Calu3 (cell line): ENCODE measurements at regions not wholly inside any gene's neighbourhood (a gene's known extent, or its start where the extent isn't known, plus 50 kb on each side); places are given as distances from the start of the nearest gene placed in this dataset.

Source experiments
- BruUV-seq: library from RNA; stranded (reverse); fragments of 400-500 nt; replicated peaks from 2 replicates; lab custom pipeline; 2021; lab: Mats Ljungman, UMichigan
- CTCF ChIA-PET: fragments of 300-600 bp; sonication (Branson Sonifier 250); formaldehyde crosslinking; loops from one replicate; lab custom pipeline; 2022; ENCODE audit warnings: antibody characterized with exemption; lab: Charles Lee
- DNase-seq: peaks from one replicate; pipeline ENCODE4 v3.0.0; 2022
- H3K27ac Mint-ChIP-seq: one replicate; pipeline ENCODE4 v1.8.0; 2022; ENCODE audit warnings: mixed read lengths; ENCODE audit not compliant: unreplicated experiment
- H3K27me3 Mint-ChIP-seq: one replicate; pipeline ENCODE4 v1.8.0; 2022; ENCODE audit warnings: mixed read lengths; ENCODE audit not compliant: unreplicated experiment
- H3K36me3 Mint-ChIP-seq: one replicate; pipeline ENCODE4 v1.8.0; 2022; ENCODE audit warnings: mild to moderate bottlenecking, moderate library complexity, mixed read lengths; ENCODE audit not compliant: insufficient read depth, unreplicated experiment
- H3K4me1 Mint-ChIP-seq: one replicate; pipeline ENCODE4 v1.8.0; 2022; ENCODE audit warnings: mild to moderate bottlenecking, low read depth, mixed read lengths; ENCODE audit not compliant: unreplicated experiment
- H3K4me3 Mint-ChIP-seq: one replicate; pipeline ENCODE4 v1.8.0; 2022; ENCODE audit warnings: mild to moderate bottlenecking, low read depth, moderate library complexity, mixed read lengths; ENCODE audit not compliant: unreplicated experiment
- H3K9me3 Mint-ChIP-seq: one replicate; pipeline ENCODE4 v1.8.0; 2022; ENCODE audit warnings: low read depth, mixed read lengths; ENCODE audit not compliant: unreplicated experiment
- CTCF ChIP-seq: fragments of 200-600 bp; IDR thresholded peaks from one replicate; pipeline ENCODE4 v1.8.0; 2022; ENCODE audit warnings: antibody characterized with exemption; ENCODE audit not compliant: unreplicated experiment
- intact Hi-C: fragments of 100-400 bp; cut with micrococcal nuclease; formaldehyde crosslinking; loops from one replicate; pipeline ENCODE4 v1.10.0; 2022; ENCODE audit not compliant: unreplicated experiment

DNA sequence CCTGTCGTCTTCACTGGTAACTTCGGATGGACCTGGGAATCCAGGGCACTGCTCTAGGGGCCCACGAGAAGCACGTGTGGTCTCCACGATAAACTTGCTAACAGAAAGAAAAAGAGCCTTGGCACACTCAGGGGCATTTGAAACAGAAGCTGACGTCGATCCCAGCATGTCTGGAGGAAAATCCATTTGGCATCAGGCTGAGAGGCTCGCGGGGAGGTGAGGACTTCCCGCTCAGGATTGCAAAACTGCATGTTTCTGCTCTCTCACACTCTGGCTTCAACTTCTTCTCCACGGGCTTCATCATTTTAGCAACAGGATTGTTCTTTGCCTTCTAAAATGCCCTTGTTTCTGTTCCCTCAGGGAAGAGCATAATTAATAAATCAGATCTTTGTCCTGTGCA lies 181.7 kb upstream of the COPS8 start:
- Mint-ChIP-seq H3K9me3 (no peaks in the 10 kb centered on the region), H3K27me3 (peaks cover 43% of the 10 kb centered on the region), H3K27ac (no peak overlapping the region), H3K4me3 (no peak overlapping the region), H3K36me3 (no peaks in the 10 kb centered on the region), H3K4me1 (no peaks in the 10 kb centered on the region)
- intact Hi-C loops, result no loop called here
- CTCF ChIA-PET, result no interaction called here
- no peak for DNase-seq
- no peak for TF ChIP-seq CTCF
- no TSS peak for BruUV-seq

GRCh38 chr2:236904389-236905263 lies 181.1 kb upstream of the COPS8 start:
- DNase-seq, result no peak
- Mint-ChIP-seq H3K27ac (no peak overlapping the region), H3K27me3 (peaks cover 43% of the 10 kb centered on the region), H3K9me3 (no peaks in the 10 kb centered on the region), H3K4me3 (no peak overlapping the region), H3K36me3 (no peaks in the 10 kb centered on the region), H3K4me1 (no peaks in the 10 kb centered on the region)
- intact Hi-C loops, result no loop called here
- CTCF ChIA-PET, result no interaction called here
- BruUV-seq, result no TSS peak
- no peak for TF ChIP-seq CTCF

GRCh38 chr2:236905976-236906375 lies 179.7 kb upstream of the COPS8 start:
- CTCF ChIA-PET, result interaction anchor here (0.7 kb wide), 1 partner anchor 121 kb away, joined by 3 read pairs; no protein-coding TSS in a partner anchor

GRCh38 chr2:236908439-236909192 lies 177.1 kb upstream of the COPS8 start:
- no peak for DNase-seq

More at GRCh38 chr2:236905976-236906375, 179.7 kb upstream of the COPS8 start:
- no peak overlapping the region for H3K27ac Mint-ChIP-seq
- no TSS peak for BruUV-seq
- H3K4me1 Mint-ChIP-seq, result no peaks in the 10 kb centered on the region
- H3K4me3 Mint-ChIP-seq, result no peak overlapping the region
- intact Hi-C loops, result no loop called here
- H3K36me3 Mint-ChIP-seq, result no peaks in the 10 kb centered on the region
- TF ChIP-seq CTCF, result no peak
- DNase-seq, result no peak
- H3K27me3 Mint-ChIP-seq, result peaks cover 43% of the 10 kb centered on the region
- H3K9me3 Mint-ChIP-seq, result no peaks in the 10 kb centered on the region

More at GRCh38 chr2:236908439-236909192, 177.1 kb upstream of the COPS8 start:
- TF ChIP-seq CTCF, result no peak
- intact Hi-C loops, result no loop called here
- CTCF ChIA-PET, result no interaction called here
- Mint-ChIP-seq H3K27me3 (peaks cover 42% of the 10 kb centered on the region), H3K27ac (no peak overlapping the region), H3K4me1 (no peaks in the 10 kb centered on the region), H3K4me3 (no peak overlapping the region), H3K9me3 (no peaks in the 10 kb centered on the region), H3K36me3 (no peaks in the 10 kb centered on the region)
- no TSS peak for BruUV-seq
